Panc1 (cell line): ENCODE measurements at regions not wholly inside any gene's neighbourhood (a gene's known extent, or its start where the extent isn't known, plus 50 kb on each side); places are given as distances from the start of the nearest gene placed in this dataset.

ENCODE experiments used
- ATAC-seq: fragments of 200-7000 bp; cut with Tn5 transposase; 2 replicates; pipeline ENCODE4 v1.9.1; 2020; ENCODE audit warnings: mild to moderate bottlenecking, moderate library complexity
- BruUV-seq: library from RNA; stranded (reverse); fragments of 400-500 nt; replicated peaks from 2 replicates; lab custom pipeline; 2021; lab: Mats Ljungman, UMichigan
- CTCF ChIA-PET: fragments of 300-600 bp; sonication (Branson Sonifier 250); formaldehyde crosslinking; loops from one replicate; lab custom pipeline; 2022; ENCODE audit warnings: antibody characterized with exemption; lab: Charles Lee
- POLR2A ChIA-PET: fragments of 300-600 bp; sonication (Branson Sonifier 250); formaldehyde crosslinking; loops from one replicate; lab custom pipeline; 2022; ENCODE audit warnings: antibody characterized with exemption; lab: Charles Lee
- DNase-seq: peaks from one replicate; pipeline ENCODE4 v3.0.0-alpha.2; 2010; ENCODE audit warnings: low read depth, low spot score
- H3K27ac ChIP-seq: 2 replicates; pipeline ENCODE4 v1.5.1; 2011; ENCODE audit warnings: mild to moderate bottlenecking, low read length, inconsistent platforms
- H3K27me3 ChIP-seq: fragments of 200-500 bp; sonication (Bioruptor generic); 2 replicates; pipeline ENCODE4 v1.6.0; 2014; ENCODE audit warnings: low read length, inconsistent platforms; ENCODE audit not compliant: control insufficient read depth, insufficient read depth
- H3K36me3 ChIP-seq: fragments of 200-500 bp; sonication (Bioruptor generic); 2 replicates; pipeline ENCODE4 v1.5.1; 2014; ENCODE audit warnings: inconsistent platforms, mild to moderate bottlenecking, low read length, moderate library complexity; ENCODE audit not compliant: control insufficient read depth, insufficient read depth
- H3K4me1 ChIP-seq: 2 replicates; pipeline ENCODE4 v1.5.1; 2011; ENCODE audit warnings: inconsistent platforms, mild to moderate bottlenecking, low read length, moderate library complexity; ENCODE audit not compliant: control insufficient read depth, insufficient read depth
- H3K4me3 ChIP-seq, 2 experiments: 2 replicates each; pipeline ENCODE4 v1.5.1; 2011 to 2012; ENCODE audit warnings: low read depth in 2 of 2, low read length in 2 of 2, mild to moderate bottlenecking in 2 of 2, inconsistent platforms in 1 of 2, moderate library complexity in 1 of 2
- H3K9me3 ChIP-seq: fragments of 200-500 bp; sonication (Bioruptor generic); 2 replicates; pipeline ENCODE4 v1.5.1; 2014; ENCODE audit warnings: low read depth, mild to moderate bottlenecking, inconsistent platforms, low read length, moderate library complexity; ENCODE audit not compliant: control insufficient read depth, insufficient read depth
- CTCF ChIP-seq: fragments of 450-650 bp; IDR thresholded peaks from 2 replicates; pipeline ENCODE4 v1.5.1; 2017; ENCODE audit warnings: mild to moderate bottlenecking
- POLR2AphosphoS5 ChIP-seq: IDR thresholded peaks from 2 replicates; pipeline ENCODE4 v1.6.1; 2012; ENCODE audit warnings: mild to moderate bottlenecking, low read depth, low read length, moderate library complexity
- REST ChIP-seq, 2 experiments: IDR thresholded peaks; 2 replicates each; pipeline ENCODE4 v1.6.1; 2011 to 2012; ENCODE audit warnings: low read depth in 2 of 2, control low read depth in 1 of 2, low read length in 1 of 2, mild to moderate bottlenecking in 1 of 2, moderate library complexity in 1 of 2; ENCODE audit not compliant: insufficient read depth in 1 of 2
- SIN3A ChIP-seq: IDR thresholded peaks from 2 replicates; pipeline ENCODE4 v1.6.1; 2012; ENCODE audit warnings: low read depth, mild to moderate bottlenecking, low read length, moderate library complexity, borderline replicate concordance; ENCODE audit not compliant: insufficient read depth
- TCF7L2 ChIP-seq: IDR thresholded peaks from 2 replicates; pipeline ENCODE4 v1.6.1; 2011; ENCODE audit warnings: mild to moderate bottlenecking, low read depth, low read length, inconsistent platforms
- in situ Hi-C: cut with HindIII; loops from 2 replicates; pipeline ENCODE4 v1.10.0; 2016; ENCODE audit warnings: low sequenced_read_pairs, low pct_unique_long_range_greater_than_20kb
- intact Hi-C: fragments of 100-400 bp; cut with micrococcal nuclease; formaldehyde crosslinking; loops from one replicate; pipeline ENCODE4 v1.10.0; 2022; ENCODE audit not compliant: unreplicated experiment

GRCh38 chr14:106786697-106787096, 1260.3 kb downstream of the TMEM121 start:
- intact Hi-C loops: no loop called here
- Histone ChIP-seq H3K9me3 (no peaks in the 10 kb centered on the region), H3K4me3 (no peak overlapping the region), H3K27me3 (no peaks in the 10 kb centered on the region), H3K4me1 (no peaks in the 10 kb centered on the region), H3K27ac (no peak overlapping the region), H3K36me3 (no peaks in the 10 kb centered on the region)
- BruUV-seq: no TSS peak
- in situ Hi-C loops: no loop called here
- TF ChIP-seq SIN3A: no peak
- TF ChIP-seq REST (IDR thresholded peaks at IDR 0.05; ENCODE audit: insufficient read depth in 1 of 2, low read depth in 2 of 2, low read length in 1 of 2): no peak
- TF ChIP-seq CTCF: no peak
- TF ChIP-seq TCF7L2: no peak
- TF ChIP-seq POLR2AphosphoS5: no peak
- no peak for ATAC-seq
- POLR2A ChIA-PET: no interaction called here
- DNase-seq: no peak
- CTCF ChIA-PET: no interaction called here

- no TSS peak for BruUV-seq
- H3K9me3 ChIP-seq: no peaks in the 10 kb centered on the region
- H3K4me1 ChIP-seq: no peaks in the 10 kb centered on the region
- POLR2A ChIA-PET: no interaction called here
- DNase-seq: no peak
- no peaks in the 10 kb centered on the region for H3K36me3 ChIP-seq
- in situ Hi-C loops: no loop called here
- ATAC-seq: no peak
- H3K27ac ChIP-seq: no peak overlapping the region
- H3K27me3 ChIP-seq: no peaks in the 10 kb centered on the region
- CTCF ChIA-PET: interaction anchor here (0.7 kb wide), 1 partner anchor 498 kb away, joined by 3 read pairs; no protein-coding TSS in a partner anchor
- no peak overlapping the region for H3K4me3 ChIP-seq
- intact Hi-C loops: no loop called here
- no peak for TF ChIP-seq CTCF
- TF ChIP-seq SIN3A: no peak
- no peak for TF ChIP-seq POLR2AphosphoS5
- no peak for TF ChIP-seq TCF7L2
- no peak for TF ChIP-seq REST (IDR thresholded peaks at IDR 0.05; ENCODE audit: insufficient read depth in 1 of 2, low read depth in 2 of 2, low read length in 1 of 2)
Observed at GRCh38 chr14:106787626-106788025, 1261.2 kb downstream of the TMEM121 start.
